Astrocyte of the cerebellum (primary cell): ENCODE measurements at regions not wholly inside any gene's neighbourhood (a gene's known extent, or its start where the extent isn't known, plus 50 kb on each side); places are given as distances from the start of the nearest gene placed in this dataset.

ENCODE experiments used
- DNase-seq: peaks from one replicate; pipeline ENCODE4 v3.0.0-alpha.2; 2011; ENCODE audit warnings: low read depth
- H3K4me3 ChIP-seq: 2 replicates; pipeline ENCODE4 v1.5.1; 2011; ENCODE audit warnings: mild to moderate bottlenecking, low read depth, low read length, moderate library complexity
- in situ Hi-C: cut with HindIII; loops from 2 replicates; pipeline ENCODE4 v1.10.0; 2017; ENCODE audit warnings: low sequenced_read_pairs
- TF ChIP-seq, protein P1 (sequence below): IDR thresholded peaks from 2 replicates; pipeline ENCODE4 v1.5.1; 2012; ENCODE audit warnings: low read length, low read depth, moderate library complexity, mild to moderate bottlenecking; ENCODE audit errors: missing control alignments

DNA sequence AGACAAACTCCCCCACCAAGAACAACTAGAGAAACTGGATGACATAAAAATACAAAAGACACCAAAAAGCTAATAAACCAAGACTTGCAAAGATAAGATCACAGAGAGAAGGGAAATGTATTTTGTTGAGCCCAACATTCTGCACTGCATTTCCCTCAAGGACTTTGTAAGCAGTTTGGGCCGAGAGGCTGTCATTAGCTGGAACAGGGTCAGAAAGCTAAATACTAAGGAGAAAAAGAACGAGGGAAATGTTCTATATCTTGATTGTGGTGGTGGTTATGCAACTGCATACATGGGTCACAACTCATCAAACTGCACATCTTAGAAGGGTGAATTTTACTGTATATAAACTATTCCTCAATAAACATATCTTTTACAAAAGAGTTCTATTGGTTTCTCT lies 315.0 kb downstream of the IPMK start:
- peak; percentile 11 for DNase-seq
- in situ Hi-C loops, result no loop called here
- no peak overlapping the region for H3K4me3 ChIP-seq
- TF ChIP-seq, protein P1, sequence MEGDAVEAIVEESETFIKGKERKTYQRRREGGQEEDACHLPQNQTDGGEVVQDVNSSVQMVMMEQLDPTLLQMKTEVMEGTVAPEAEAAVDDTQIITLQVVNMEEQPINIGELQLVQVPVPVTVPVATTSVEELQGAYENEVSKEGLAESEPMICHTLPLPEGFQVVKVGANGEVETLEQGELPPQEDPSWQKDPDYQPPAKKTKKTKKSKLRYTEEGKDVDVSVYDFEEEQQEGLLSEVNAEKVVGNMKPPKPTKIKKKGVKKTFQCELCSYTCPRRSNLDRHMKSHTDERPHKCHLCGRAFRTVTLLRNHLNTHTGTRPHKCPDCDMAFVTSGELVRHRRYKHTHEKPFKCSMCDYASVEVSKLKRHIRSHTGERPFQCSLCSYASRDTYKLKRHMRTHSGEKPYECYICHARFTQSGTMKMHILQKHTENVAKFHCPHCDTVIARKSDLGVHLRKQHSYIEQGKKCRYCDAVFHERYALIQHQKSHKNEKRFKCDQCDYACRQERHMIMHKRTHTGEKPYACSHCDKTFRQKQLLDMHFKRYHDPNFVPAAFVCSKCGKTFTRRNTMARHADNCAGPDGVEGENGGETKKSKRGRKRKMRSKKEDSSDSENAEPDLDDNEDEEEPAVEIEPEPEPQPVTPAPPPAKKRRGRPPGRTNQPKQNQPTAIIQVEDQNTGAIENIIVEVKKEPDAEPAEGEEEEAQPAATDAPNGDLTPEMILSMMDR, result no peak

GRCh38 chr10:57950442-57950974 lies 317.2 kb downstream of the IPMK start:
- TF ChIP-seq, protein P1, result no peak
- no peak for DNase-seq

DNA sequence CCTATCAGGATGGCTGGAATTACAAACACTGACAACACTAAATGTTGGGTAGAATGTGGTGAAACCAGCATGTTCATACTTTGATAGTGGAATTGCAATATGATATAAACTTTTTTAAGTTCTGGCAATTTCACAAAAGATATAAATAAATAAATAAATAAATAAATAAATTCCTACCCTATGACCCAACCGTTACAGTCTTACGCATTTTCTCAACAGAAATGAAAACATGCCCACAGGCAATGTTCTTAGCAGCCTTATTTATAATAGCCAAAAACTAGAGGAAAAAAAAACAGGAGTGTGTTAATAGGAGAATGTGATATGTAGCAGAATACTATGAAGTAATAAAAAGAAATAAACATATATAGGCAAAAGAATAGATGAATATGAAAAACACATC lies 318.9 kb downstream of the IPMK start:
- in situ Hi-C loops, result no loop called here
- H3K4me3 ChIP-seq, result no peak overlapping the region
- TF ChIP-seq, protein P1, result no peak
- no peak for DNase-seq

More at GRCh38 chr10:57950442-57950974, 317.2 kb downstream of the IPMK start:
- H3K4me3 ChIP-seq, result no peak overlapping the region
- in situ Hi-C loops, result no loop called here

GRCh38 chr10:57946833-57947232 lies 320.9 kb downstream of the IPMK start:
- TF ChIP-seq, protein P1, result no peak
- no peak overlapping the region for H3K4me3 ChIP-seq
- in situ Hi-C loops, result no loop called here
- DNase-seq, result no peak

- TF ChIP-seq, protein P1, result no peak
- DNase-seq, result no peak
- in situ Hi-C loops, result no loop called here
- no peak overlapping the region for H3K4me3 ChIP-seq
These were observed 324.0 kb downstream of the IPMK start for GRCh38 chr10:57943701-57944100.

- TF ChIP-seq, protein P1, result no peak
- in situ Hi-C loops, result no loop called here
- no peak for DNase-seq
These were observed 342.6 kb downstream of the IPMK start for GRCh38 chr10:57925045-57925444.

DNA sequence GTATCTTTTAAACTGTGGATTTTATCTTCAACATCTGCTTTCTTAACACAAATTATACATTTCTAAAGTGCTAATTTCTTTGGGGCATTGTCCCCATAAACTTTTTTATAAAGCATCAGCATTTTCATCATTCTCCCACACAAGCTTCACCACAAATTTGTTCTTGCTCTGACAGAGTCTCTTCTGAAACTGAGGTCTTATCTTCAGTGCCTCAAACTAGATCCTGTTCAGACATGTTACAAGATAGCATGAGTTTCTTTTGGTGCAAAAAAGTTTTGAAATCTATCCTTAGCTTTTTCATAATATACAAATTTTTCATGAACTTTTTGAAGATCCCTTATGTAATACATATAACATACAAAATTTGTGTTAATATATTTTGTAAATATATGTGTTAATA lies 346.6 kb downstream of the IPMK start:
- in situ Hi-C loops, result no loop called here
- H3K4me3 ChIP-seq, result no peak overlapping the region
- no peak for DNase-seq
- TF ChIP-seq, protein P1, result no peak

More at GRCh38 chr10:57925045-57925444, 342.6 kb downstream of the IPMK start:
- no peak overlapping the region for H3K4me3 ChIP-seq
